Fibroblast of skin of left biceps (primary cell): ENCODE measurements at regions not wholly inside any gene's neighbourhood (a gene's known extent, or its start where the extent isn't known, plus 50 kb on each side); places are given as distances from the start of the nearest gene placed in this dataset.

Source experiments
- DNase-seq, 2 experiments: peaks; one replicate each; pipeline ENCODE4 v3.0.0-alpha.2; 2013; ENCODE audit warnings: low read depth in 2 of 2

DNA sequence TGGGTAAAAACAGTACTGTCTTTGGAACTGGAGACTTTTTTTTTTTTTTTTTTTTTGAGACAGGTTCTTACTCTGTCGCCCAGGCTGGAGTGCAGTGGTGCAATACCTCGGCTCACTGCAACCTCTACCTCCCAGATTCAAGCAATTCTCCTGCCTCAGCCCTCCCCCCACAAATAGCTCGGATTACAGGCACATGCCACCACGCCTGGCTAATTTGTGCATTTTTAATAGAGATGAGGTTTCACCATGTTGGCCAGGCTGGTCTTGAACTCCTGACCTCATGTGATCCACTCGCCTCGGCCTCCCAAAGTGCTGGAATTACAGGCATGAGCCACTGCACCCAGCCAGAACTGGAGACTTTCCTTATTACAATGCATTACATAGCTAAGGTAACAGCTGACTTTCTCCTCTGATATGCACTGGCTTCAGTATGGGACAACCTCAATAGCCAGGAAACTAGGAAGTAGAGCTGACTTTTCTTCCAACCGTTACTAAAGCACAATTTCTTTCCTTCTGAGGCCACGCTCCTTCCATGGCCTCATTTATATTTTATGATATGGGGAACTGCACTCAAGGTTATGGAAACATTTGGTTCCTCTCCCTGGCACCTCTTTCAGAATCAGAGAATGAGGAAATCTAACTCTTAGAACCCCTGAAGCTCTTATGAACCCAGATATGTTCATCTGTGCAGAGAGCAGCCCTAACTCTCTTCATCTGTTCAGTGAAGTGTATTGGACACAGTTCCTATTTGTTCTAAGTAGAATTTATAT, 53.5 kb upstream of the FAM9B start:
- no peak for DNase-seq

DNA sequence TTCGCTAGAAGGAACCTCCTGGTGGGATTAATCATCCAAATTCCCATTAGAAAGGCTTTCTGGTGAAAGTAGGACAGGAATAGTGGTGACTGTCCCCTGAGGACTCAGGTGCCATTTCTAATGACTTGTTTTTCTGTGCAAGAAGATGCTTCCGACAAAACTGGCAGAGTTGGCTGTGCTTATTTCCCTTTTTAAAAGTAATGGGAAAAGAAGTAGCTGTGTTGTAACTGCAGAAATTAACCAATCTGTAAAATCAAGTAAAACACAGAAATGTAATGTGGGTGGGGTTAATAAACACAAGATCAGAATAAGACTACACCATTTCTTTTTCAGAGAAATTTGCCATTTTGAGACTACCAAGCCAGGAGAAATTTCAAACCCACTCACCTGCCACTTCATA, 55.0 kb upstream of the FAM9B start:
- no peak for DNase-seq

DNA sequence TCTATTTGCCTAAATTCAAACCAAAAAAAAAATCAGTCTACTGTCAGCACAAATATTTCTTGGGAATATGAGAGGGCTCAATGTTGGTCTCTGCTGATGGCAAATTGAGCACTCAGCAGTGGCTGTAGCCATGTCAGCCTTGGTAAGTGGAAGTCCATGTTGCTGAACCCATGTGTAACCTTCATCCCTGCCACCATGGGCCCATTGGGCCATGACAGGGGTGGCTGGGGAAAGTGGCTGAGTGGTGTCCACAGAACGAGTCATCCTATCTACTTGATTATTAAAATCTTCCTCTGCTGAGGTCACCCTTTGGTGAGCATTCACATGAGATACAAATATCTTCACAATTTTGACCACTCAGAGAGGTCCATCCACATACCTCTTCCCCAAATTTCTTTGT, 56.8 kb upstream of the FAM9B start:
- no peak for DNase-seq

GRCh38 chrX:9091258-9091657, 57.3 kb upstream of the FAM9B start:
- DNase-seq = no peak

GRCh38 chrX:9102956-9103355, 69.0 kb upstream of the FAM9B start:
- no peak for DNase-seq

- DNase-seq = no peak
These were observed 74.1 kb upstream of the FAM9B start for GRCh38 chrX:9108054-9108453.

DNA sequence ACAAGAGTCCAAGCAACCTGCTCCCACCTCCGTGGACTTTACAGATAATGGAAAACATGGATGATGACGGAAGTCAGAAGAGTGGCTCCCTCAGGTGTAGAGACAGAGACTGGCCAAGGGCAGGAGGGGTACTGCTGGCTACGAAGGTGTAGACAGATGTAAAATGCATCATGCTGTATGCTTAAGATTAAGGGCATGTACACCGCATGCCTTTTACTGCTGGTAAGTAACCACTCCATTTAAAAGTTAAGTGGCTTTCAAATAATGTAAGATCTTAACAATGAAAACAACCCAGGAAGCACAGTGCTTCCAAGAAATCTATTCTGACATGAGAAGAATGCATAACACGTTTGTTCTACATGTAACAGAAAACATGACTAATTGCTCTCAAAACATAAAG, 76.9 kb upstream of the FAM9B start:
- DNase-seq = no peak

DNA sequence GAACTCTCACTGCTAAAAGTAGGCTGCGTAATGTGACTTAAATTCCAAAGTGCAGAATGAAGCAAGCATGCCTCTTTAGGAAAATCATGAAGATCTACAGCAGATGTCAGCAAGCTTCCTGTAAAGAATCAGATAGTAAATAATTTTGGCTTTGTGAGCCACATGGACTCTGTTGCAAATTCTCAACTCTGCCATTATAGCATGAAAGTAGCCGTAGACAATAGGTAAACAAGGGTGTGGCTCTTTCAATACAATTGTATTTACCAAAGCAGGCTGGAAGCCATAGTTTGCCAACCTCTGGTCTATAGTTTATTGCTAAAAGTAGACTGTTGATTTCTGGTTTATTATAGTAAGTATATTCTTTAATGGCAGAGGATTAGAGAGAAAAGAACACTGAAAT, 80.3 kb upstream of the FAM9B start:
- no peak for DNase-seq

GRCh38 chrX:9117851-9118250, 83.9 kb upstream of the FAM9B start:
- no peak for DNase-seq

DNA sequence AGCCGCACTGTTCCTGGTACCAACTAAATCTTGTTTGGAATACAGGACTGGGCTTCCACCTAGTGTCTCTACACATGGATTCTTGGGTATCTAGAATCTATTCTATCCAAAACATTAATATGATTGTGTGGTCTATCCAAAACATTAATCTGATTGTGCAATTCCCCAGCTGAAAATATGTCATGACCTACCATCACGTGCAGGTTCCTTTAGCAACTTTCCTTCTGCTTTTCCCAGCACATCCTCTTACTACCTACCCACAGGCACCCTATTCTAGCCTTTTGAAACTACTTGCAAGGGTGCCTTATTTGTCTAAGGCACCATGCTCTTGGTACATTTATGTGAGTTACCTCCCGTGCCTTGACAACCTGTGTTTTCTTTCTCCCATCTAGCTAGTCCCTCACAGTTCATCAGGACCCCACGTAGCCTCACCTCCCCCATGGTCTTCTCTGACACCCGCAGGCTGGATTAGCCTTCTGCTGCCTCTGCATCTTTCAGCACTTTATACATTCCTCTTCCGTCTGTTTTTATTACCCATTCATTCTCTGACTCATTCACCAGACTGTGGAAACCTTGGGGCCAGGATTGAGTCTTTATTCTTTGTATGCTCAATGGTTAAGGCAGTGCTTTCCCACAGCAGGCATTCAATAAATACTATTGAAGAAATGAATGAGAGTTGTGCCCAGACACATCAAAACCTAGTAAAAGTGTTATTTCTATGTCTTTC, 88.8 kb upstream of the FAM9B start:
- DNase-seq = no peak

GRCh38 chrX:9127986-9128385, 94.1 kb upstream of the FAM9B start:
- no peak for DNase-seq

DNA sequence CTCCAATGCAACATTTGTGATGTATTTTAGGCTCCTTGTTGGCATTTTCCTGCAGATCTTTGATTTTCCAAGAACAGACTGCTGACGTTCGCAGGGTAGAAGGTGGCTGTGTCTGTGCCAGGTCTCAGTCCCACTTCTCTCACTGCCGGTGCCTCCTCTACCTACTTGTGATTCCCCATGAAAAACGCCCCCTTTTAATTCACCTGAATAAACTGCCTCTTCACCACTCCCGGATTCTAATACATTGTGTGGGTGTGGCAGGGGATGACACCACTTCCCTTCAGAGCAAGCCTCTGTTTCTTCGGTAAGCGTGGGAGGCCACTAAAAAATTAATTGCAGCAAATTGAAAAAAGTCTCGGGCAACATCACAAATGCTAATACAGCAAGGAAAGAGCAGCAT, 96.1 kb upstream of the FAM9B start:
- no peak for DNase-seq

- no peak for DNase-seq
These were observed 97.1 kb upstream of the FAM9B start for GRCh38 chrX:9131066-9131465.

- DNase-seq = no peak
These were observed 98.2 kb upstream of the FAM9B start for GRCh38 chrX:9132036-9132638.

DNA sequence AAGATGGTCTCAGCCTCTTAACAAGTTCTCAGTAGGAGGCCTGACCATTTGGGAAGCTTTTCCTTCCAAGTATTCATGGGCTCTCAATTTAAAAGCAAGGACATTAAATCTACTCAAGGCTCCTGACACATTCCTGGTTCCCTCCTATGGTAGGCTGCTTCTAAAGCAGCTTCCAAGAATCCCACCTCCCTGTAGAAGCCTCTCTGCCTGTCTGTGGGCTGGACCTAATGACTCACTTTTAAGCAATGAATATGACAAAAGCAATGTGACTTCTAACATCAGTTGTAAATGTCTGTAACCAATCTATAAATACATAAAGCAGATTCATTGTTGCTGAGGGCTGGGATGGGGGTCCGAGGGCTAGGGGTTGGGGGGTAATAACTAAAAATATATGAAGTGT, 99.5 kb upstream of the FAM9B start:
- DNase-seq = no peak

GRCh38 chrX:9134366-9134765, 100.4 kb upstream of the FAM9B start:
- DNase-seq = no peak

GRCh38 chrX:9135901-9136510, 102.1 kb upstream of the FAM9B start:
- DNase-seq = no peak

GRCh38 chrX:9137152-9137551, 103.2 kb upstream of the FAM9B start:
- DNase-seq = no peak

DNA sequence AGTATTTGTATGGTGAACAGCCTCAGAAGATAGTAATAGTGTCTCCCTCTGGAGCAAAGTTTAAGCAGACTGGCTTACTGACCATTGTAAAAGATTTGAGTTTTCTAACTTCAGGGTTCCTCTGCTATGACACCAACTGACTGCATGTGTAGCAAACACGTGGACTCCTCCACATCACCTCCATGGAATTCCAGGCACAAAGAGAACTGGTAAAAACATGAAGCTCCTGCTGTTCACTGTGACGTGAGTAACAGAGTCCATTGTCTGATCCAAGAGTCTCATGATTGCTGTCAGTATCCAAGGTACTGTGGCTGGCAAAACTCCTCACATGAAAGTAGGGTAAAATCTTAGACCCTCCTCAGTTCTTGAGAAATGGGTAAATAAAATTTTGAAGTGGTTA, 107.6 kb upstream of the FAM9B start:
- no peak for DNase-seq

GRCh38 chrX:9144701-9145241, 110.8 kb upstream of the FAM9B start:
- DNase-seq = no peak

DNA sequence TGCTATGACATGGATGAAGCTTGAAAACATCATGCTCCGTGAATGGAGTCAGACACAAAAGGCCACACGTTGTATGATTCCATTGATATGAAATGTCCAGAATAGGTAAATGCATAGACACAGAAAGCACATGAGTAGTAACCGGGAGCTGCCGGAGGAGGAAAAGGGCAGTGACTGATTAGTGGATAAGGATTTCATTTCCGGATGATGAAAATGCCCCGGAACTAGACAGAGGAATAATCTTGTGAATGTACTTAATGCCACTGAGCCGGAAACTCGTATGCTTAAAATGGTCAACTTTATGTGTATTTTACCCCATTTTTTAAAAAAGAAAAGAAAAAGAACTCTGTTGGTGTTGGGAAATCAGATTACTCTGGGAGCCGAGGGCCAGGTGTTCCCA, 112.7 kb upstream of the FAM9B start:
- no peak for DNase-seq

DNA sequence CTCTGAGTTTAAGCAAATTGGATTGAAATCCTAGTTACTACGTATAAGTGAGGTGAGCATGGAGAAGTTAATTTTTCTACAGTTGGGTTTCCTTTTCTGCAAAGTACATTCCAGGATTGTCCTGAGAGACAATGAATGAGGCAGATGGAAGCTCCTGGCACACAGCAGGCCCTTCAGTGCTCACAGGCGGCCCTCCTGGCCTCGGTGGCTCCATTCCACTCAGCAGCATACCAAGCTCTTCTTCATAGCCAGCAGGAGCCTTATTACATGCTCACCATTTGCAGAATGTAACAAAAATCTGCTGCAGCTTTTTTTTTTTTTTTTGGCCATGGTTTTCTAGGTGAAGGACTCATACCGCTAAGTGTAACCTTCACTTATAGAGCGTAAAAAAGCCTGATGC, 113.2 kb upstream of the FAM9B start:
- no peak for DNase-seq
